ENCODE measurements at regions not wholly inside any gene's neighbourhood (a gene's known extent, or its start where the extent isn't known, plus 50 kb on each side); places are given as distances from the start of the nearest gene placed in this dataset.
"Not testable (repeated sequence)": the region's sequence is repeated elsewhere in the genome, so short reads cannot be mapped to it uniquely, and the experiment has no call there.

DNA sequence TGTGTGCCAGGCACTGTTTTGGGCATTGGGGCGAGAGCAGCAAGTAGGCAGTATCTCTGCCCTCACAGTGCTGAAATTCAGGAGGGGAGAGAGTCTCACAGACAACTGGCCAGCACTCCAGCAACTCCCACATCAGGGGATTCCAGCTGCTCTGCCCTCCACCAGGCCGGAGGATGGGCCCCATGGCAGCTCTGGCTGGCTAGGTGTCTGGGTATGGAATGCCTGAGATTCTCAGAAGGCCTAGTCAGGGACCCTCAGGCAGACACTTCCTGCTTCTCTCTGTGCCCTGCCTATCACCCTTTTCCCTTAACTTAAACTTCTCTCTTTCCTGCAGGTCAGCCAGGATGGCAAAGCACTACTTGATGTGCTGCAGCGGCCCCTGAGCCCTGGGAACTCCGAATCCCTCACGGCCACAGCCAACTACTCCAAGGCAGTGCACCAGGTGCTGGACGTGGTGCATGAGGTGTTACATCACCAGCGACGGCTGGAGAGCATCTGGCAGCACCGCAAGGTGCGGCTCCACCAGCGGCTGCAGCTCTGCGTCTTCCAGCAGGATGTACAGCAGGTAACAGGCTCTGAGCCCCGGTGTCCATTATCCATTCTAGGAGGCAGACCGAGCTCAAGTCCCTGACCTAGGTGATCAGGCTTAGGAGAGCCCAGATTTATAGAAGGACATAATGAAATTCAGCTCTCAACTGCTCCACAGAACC is 342.2 kb upstream of the ROPN1 start:
- TF ChIP-seq, protein P1, sequence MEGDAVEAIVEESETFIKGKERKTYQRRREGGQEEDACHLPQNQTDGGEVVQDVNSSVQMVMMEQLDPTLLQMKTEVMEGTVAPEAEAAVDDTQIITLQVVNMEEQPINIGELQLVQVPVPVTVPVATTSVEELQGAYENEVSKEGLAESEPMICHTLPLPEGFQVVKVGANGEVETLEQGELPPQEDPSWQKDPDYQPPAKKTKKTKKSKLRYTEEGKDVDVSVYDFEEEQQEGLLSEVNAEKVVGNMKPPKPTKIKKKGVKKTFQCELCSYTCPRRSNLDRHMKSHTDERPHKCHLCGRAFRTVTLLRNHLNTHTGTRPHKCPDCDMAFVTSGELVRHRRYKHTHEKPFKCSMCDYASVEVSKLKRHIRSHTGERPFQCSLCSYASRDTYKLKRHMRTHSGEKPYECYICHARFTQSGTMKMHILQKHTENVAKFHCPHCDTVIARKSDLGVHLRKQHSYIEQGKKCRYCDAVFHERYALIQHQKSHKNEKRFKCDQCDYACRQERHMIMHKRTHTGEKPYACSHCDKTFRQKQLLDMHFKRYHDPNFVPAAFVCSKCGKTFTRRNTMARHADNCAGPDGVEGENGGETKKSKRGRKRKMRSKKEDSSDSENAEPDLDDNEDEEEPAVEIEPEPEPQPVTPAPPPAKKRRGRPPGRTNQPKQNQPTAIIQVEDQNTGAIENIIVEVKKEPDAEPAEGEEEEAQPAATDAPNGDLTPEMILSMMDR (IDR thresholded peaks at IDR 0.05; ENCODE audit: low read depth, low read length) = no peak
- no peak overlapping the region for H3K4me3 ChIP-seq (ENCODE audit: low read depth, low read length)

DNA sequence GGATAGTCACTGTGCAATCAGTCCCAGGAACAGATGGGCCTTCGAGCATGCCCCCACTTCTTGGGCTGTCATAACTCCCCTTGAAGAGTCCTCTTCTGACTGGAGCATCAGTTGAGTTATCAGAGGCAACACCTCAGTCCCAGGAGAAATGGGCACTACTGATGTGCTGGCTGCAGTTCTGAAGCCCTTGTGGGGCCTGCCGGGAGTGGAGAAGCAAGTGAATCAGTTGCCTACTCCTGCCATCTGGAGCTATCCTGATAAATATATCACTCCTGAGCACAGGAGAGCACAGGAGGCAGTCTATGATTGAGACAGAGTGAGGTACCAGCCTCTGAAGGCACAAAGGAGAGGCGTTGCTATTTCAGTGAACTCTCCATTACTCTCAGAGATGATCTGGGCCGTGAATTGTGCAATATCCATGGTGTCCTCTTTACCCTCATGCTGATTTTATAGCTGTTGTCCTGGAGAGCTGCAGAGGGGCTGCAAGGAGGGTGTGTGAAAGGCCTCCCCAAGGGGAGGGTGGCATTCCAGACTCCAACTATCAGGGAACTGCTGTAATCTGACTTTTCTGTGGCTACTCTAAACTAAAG is 344.2 kb upstream of the ROPN1 start:
- H3K4me3 ChIP-seq (ENCODE audit: low read depth, low read length) = no peak overlapping the region
- TF ChIP-seq, protein P1 (IDR thresholded peaks at IDR 0.05; ENCODE audit: low read depth, low read length) = no peak

DNA sequence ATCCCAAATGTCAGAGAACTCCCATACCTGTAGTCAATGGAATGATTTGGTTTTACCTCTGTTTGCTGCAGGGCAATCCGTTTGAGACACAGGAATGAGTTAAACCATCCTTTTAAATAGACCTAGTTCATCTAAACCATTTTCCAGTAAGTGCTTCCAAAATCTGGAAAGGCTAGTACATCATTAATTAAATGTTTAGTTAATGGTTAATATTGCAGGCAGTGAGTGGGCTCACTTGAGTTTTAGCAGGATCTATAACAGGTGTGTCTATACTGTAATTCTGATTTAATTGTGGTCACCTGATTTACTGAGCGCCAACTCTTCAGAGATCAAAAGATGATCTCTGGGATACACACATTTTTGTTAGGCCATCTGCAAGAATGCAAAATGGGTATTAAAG is 353.9 kb upstream of the ROPN1 start:
- TF ChIP-seq, protein P1 (IDR thresholded peaks at IDR 0.05; ENCODE audit: low read depth, low read length) = no peak
- no peak overlapping the region for H3K4me3 ChIP-seq (ENCODE audit: low read depth, low read length)

DNA sequence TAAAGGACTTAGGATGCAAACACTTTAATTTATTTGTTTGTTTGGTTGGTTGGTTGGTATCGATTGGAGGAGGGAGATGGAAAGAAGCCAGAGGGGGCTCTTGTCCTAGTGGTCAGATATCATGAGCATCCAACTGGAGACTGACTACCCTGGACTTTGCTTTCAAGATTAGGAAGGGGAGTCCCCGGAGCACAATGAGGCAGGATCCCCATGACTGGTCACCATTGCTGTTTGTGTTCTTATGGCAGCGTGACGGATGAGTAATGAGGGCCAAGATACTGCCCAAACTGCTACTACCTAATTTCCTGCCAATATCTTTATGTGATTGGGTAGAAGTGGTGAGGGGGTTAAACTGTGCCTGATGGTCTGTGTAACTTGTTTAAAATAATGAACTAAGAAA is 354.6 kb upstream of the ROPN1 start:
- TF ChIP-seq, protein P1 (IDR thresholded peaks at IDR 0.05; ENCODE audit: low read depth, low read length) = no peak

DNA sequence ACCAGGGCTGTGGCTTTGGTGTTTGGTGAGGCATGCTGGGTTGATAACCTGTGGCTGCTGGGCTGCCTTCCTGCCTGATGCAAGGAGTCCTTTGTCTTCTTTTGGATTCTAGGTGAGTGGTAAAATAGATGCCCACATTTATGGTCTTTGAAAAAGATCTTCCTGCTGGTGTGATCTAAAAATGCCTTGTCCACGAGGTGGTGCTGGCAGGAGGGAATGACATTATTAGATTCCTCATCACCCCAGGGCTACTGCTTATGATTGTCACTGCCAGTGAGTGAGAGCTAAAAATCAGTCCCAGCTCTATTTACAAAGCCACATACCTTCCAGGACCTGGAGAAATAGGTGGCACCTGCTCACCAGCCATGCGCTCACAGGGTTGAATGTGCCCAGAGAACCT is 355.5 kb upstream of the ROPN1 start:
- no peak overlapping the region for H3K4me3 ChIP-seq (ENCODE audit: low read depth, low read length)
- TF ChIP-seq, protein P1 (IDR thresholded peaks at IDR 0.05; ENCODE audit: low read depth, low read length) = no peak

More for the DNA sequence above, 354.6 kb upstream of the ROPN1 start:
- H3K4me3 ChIP-seq (ENCODE audit: low read depth, low read length) = no peak overlapping the region

DNA sequence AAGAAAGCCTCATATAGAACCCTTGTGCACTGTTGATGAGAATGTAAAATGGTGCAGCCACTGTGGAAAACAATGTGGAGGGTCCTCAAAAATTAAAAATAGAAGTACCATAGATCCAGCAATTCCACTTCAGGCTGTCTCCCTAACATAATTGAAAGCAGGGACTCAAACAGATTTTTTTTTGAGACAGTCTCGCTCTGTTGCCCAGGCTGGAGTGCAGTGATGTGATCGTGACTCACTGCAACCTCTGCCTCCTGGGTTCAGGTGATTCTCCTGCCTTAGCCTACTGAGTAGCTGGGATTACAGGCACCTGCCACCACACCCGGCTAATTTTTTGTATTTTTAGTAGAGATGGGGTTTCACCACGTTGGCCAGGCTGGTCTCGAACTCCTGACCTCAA is 356.6 kb upstream of the ROPN1 start:
- not testable (repeated sequence) for H3K4me3 ChIP-seq (ENCODE audit: low read depth, low read length)

DNA sequence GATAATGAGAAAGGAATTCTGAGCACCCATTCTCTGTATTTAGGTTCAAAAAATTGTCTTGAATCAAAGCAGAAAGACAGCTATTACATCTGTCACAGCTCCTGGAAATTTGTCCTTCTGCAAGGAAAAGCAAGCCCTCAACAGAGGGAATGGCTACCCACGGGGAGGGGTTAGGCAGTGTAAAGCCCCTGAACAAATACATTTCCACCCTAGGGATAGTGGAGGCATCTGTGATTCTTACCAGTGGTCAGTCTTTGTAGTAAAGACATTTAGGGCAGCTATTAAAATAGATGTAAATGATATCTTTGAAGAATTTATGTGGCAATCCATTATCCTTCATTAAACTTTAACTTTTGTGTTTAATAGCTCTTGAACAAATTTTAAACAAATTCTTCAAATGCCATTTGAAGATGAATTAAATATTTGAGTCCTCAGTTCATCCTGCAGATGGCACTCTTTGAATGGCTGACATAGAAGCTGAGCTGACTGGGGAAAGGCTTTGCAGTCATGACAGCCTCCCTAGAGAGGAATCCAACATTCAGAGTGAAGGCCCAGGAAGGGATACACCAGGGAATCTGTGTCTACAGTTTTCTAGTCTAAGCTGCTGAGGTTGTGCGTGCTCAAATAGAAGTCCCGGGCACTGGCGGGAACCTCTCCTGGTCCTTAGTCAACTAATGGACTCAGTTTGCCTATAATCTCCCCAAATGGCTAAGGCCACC is 359.7 kb upstream of the ROPN1 start:
- TF ChIP-seq, protein P1 (IDR thresholded peaks at IDR 0.05; ENCODE audit: low read depth, low read length) = no peak; the same call in 1 of the 2 replicates

More for the DNA sequence above, 359.7 kb upstream of the ROPN1 start:
- no peak overlapping the region for H3K4me3 ChIP-seq (ENCODE audit: low read depth, low read length)
